ENCODE measurements at regions not wholly inside any gene's neighbourhood (a gene's known extent, or its start where the extent isn't known, plus 50 kb on each side); places are given as distances from the start of the nearest gene placed in this dataset.
"Not testable (repeated sequence)": the region's sequence is repeated elsewhere in the genome, so short reads cannot be mapped to it uniquely, and the experiment has no call there.

- TF ChIP-seq CTCF (IDR thresholded peaks at IDR 0.05; ENCODE audit: partially characterized antibody, unreplicated experiment): no peak
- Mint-ChIP-seq H3K4me3 (ENCODE audit: unreplicated experiment) (no peak overlapping the region), H3K27ac (ENCODE audit: unreplicated experiment) (no peak overlapping the region), H3K27me3 (ENCODE audit: unreplicated experiment) (peaks cover 2% of the 10 kb centered on the region), H3K9me3 (ENCODE audit: unreplicated experiment) (peaks cover 3% of the 10 kb centered on the region), H3K4me1 (ENCODE audit: low read depth, unreplicated experiment) (no peaks in the 10 kb centered on the region), H3K36me3 (ENCODE audit: unreplicated experiment) (no peaks in the 10 kb centered on the region)
- DNase-seq: no peak
Observed at GRCh38 chr7:136103545-136104268, 126.5 kb upstream of the MTPN start.

GRCh38 chr7:136102881-136103280, 125.7 kb upstream of the MTPN start:
- H3K36me3 Mint-ChIP-seq (ENCODE audit: unreplicated experiment): no peaks in the 10 kb centered on the region
- TF ChIP-seq CTCF (IDR thresholded peaks at IDR 0.05; ENCODE audit: partially characterized antibody, unreplicated experiment): no peak
- no peak overlapping the region for H3K27ac Mint-ChIP-seq (ENCODE audit: unreplicated experiment)
- H3K4me1 Mint-ChIP-seq (ENCODE audit: low read depth, unreplicated experiment): no peaks in the 10 kb centered on the region
- peaks cover 3% of the 10 kb centered on the region for H3K9me3 Mint-ChIP-seq (ENCODE audit: unreplicated experiment)
- no peak overlapping the region for H3K4me3 Mint-ChIP-seq (ENCODE audit: unreplicated experiment)
- no peak for DNase-seq
- H3K27me3 Mint-ChIP-seq (ENCODE audit: unreplicated experiment): peaks cover 2% of the 10 kb centered on the region

GRCh38 chr7:136092714-136093113, 115.6 kb upstream of the MTPN start:
- not testable (repeated sequence) for H3K27ac Mint-ChIP-seq (ENCODE audit: unreplicated experiment); H3K4me3 Mint-ChIP-seq (ENCODE audit: unreplicated experiment); H3K36me3 Mint-ChIP-seq (ENCODE audit: unreplicated experiment); H3K27me3 Mint-ChIP-seq (ENCODE audit: unreplicated experiment); H3K9me3 Mint-ChIP-seq (ENCODE audit: unreplicated experiment); DNase-seq; H3K4me1 Mint-ChIP-seq (ENCODE audit: low read depth, unreplicated experiment)

- no peak for DNase-seq
- Mint-ChIP-seq H3K4me1 (ENCODE audit: low read depth, unreplicated experiment) (peaks cover 2% of the 10 kb centered on the region), H3K36me3 (ENCODE audit: unreplicated experiment) (no peaks in the 10 kb centered on the region), H3K27me3 (ENCODE audit: unreplicated experiment) (no peaks in the 10 kb centered on the region), H3K4me3 (ENCODE audit: unreplicated experiment) (no peak overlapping the region), H3K9me3 (ENCODE audit: unreplicated experiment) (no peaks in the 10 kb centered on the region), H3K27ac (ENCODE audit: unreplicated experiment) (no peak overlapping the region)
- no peak for TF ChIP-seq CTCF (IDR thresholded peaks at IDR 0.05; ENCODE audit: partially characterized antibody, unreplicated experiment)
Observed at GRCh38 chr7:136087881-136088280, 110.7 kb upstream of the MTPN start.

- no peak for TF ChIP-seq CTCF (IDR thresholded peaks at IDR 0.05; ENCODE audit: partially characterized antibody, unreplicated experiment)
- H3K4me3 Mint-ChIP-seq (ENCODE audit: unreplicated experiment): no peak overlapping the region
- H3K27ac Mint-ChIP-seq (ENCODE audit: unreplicated experiment): no peak overlapping the region
- DNase-seq: no peak
- no peaks in the 10 kb centered on the region for H3K27me3 Mint-ChIP-seq (ENCODE audit: unreplicated experiment)
- H3K36me3 Mint-ChIP-seq (ENCODE audit: unreplicated experiment): no peaks in the 10 kb centered on the region
- no peaks in the 10 kb centered on the region for H3K9me3 Mint-ChIP-seq (ENCODE audit: unreplicated experiment)
- peaks cover 2% of the 10 kb centered on the region for H3K4me1 Mint-ChIP-seq (ENCODE audit: low read depth, unreplicated experiment)
Observed at GRCh38 chr7:136086712-136087111, 109.6 kb upstream of the MTPN start.

Measured in glutamatergic neuron (in vitro differentiated cells).